ENCODE measurements at regions not wholly inside any gene's neighbourhood (a gene's known extent, or its start where the extent isn't known, plus 50 kb on each side); places are given as distances from the start of the nearest gene placed in this dataset.

DNA sequence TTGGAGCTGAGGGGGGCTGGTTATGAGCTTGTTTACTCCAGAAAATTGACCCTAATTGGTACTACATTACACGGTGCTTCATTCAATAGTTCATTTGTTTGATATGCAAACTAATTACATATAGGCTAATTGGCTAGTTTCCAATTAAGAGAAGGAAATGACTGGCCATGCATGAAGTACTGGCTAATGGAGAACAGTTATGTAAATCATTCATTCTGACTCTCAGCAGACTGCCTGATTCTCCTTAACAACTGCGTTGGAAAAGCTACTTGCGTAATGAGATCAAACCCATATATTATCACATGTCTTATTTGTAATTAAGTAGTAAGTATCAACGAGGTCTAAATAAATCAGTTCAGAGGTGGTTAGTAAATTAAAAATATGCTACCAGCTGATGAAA lies 81.8 kb upstream of the CTTNBP2 start:
- POLR2A ChIA-PET, result no interaction called here
- Mint-ChIP-seq H3K36me3 (ENCODE audit: low read depth) (no peaks in the 10 kb centered on the region), H3K27me3 (ENCODE audit: low read depth) (no peaks in the 10 kb centered on the region), H3K27ac (no peak overlapping the region), H3K4me3 (no peak overlapping the region), H3K4me1 (ENCODE audit: low read depth) (no peaks in the 10 kb centered on the region), H3K9me3 (ENCODE audit: insufficient read depth) (no peaks in the 10 kb centered on the region)
- CTCF ChIA-PET, result no interaction called here
- ATAC-seq, result no peak
- no peak for DNase-seq

DNA sequence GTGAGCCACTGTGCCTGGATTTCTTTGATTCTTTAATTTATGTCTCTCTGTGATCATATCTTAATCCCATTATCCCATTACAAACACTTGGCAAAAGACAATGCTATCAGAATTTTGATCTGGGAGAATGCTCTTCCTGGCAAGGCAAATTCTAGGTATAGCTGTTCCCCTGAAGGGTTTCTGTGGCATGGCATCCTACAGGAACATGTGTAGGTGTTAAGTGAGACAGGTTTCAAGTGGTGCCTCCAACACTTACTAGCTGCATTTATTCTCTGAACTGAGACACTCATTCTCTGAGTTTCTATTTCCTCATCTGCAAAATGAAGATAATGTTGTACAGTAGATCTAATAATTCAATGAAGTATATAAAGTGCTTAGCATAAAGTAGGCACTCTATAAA lies 87.1 kb upstream of the CTTNBP2 start:
- no peaks in the 10 kb centered on the region for H3K4me1 Mint-ChIP-seq (ENCODE audit: low read depth)
- H3K27me3 Mint-ChIP-seq (ENCODE audit: low read depth), result peaks cover 3% of the 10 kb centered on the region
- no peak for ATAC-seq
- POLR2A ChIA-PET, result no interaction called here
- H3K9me3 Mint-ChIP-seq (ENCODE audit: insufficient read depth), result no peaks in the 10 kb centered on the region
- CTCF ChIA-PET, result no interaction called here
- DNase-seq, result no peak
- H3K36me3 Mint-ChIP-seq (ENCODE audit: low read depth), result no peaks in the 10 kb centered on the region
- no peak overlapping the region for H3K27ac Mint-ChIP-seq
- H3K4me3 Mint-ChIP-seq, result no peak overlapping the region

DNA sequence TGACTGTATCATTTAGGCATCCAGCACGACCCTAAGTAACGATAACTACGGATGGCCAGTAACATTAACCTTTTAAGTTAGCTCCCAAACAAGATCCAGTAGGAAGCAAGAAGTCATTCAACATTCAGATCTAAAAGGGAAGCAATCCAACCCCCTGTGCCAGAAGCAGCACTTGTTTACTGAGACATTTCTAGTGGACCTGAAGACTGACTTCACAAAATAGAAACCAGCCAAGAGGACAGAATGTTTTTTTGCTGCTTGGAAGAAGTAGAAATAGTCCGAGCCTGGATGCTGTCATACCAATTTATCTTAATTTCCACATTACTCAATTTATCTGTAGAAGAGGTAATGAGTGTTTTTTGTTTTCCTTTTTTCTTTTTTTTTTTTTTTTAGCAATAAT lies 88.0 kb upstream of the CTTNBP2 start:
- DNase-seq (no peak), ATAC-seq (no peak)
- Mint-ChIP-seq H3K9me3 (ENCODE audit: insufficient read depth) (no peaks in the 10 kb centered on the region), H3K4me3 (no peak overlapping the region), H3K36me3 (ENCODE audit: low read depth) (no peaks in the 10 kb centered on the region), H3K4me1 (ENCODE audit: low read depth) (no peaks in the 10 kb centered on the region), H3K27ac (no peak overlapping the region), H3K27me3 (ENCODE audit: low read depth) (peaks cover 3% of the 10 kb centered on the region)
- ChIA-PET CTCF (no interaction called here), POLR2A (no interaction called here)

DNA sequence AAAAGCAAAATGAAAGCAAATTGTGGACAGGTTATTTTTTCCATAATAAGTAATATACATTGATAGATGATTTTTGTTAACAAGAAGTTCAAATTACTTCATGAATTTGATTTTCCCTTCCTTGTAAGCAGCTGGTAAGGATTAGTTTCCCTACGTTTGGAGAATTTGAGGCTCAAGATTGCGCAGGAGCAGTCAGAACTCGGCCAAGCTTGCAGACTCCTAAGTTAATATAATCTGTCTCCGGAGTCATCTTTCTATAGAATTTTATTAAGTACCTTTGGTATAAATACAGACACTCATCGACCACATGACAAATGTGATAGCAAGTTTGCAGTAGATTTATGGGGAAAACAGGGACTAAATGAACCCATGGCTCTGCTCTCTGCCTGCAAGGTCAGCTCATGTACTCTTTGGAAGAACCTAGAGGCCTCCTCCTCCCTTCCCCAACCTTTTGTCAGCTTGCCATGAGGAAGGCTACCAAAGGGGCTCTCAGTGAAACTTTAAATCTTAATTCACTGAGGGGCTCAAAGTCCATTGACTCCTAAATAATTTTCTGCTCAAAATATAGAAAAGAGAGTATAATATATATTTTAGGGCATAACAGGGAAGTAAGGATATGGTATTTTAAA lies 89.2 kb upstream of the CTTNBP2 start:
- H3K4me3 Mint-ChIP-seq, result no peak overlapping the region
- H3K9me3 Mint-ChIP-seq (ENCODE audit: insufficient read depth), result no peaks in the 10 kb centered on the region
- no peak for DNase-seq
- ATAC-seq, result no peak
- H3K27me3 Mint-ChIP-seq (ENCODE audit: low read depth), result peaks cover 3% of the 10 kb centered on the region
- CTCF ChIA-PET, result no interaction called here
- no peaks in the 10 kb centered on the region for H3K36me3 Mint-ChIP-seq (ENCODE audit: low read depth)
- POLR2A ChIA-PET, result no interaction called here
- no peaks in the 10 kb centered on the region for H3K4me1 Mint-ChIP-seq (ENCODE audit: low read depth)
- no peak overlapping the region for H3K27ac Mint-ChIP-seq

DNA sequence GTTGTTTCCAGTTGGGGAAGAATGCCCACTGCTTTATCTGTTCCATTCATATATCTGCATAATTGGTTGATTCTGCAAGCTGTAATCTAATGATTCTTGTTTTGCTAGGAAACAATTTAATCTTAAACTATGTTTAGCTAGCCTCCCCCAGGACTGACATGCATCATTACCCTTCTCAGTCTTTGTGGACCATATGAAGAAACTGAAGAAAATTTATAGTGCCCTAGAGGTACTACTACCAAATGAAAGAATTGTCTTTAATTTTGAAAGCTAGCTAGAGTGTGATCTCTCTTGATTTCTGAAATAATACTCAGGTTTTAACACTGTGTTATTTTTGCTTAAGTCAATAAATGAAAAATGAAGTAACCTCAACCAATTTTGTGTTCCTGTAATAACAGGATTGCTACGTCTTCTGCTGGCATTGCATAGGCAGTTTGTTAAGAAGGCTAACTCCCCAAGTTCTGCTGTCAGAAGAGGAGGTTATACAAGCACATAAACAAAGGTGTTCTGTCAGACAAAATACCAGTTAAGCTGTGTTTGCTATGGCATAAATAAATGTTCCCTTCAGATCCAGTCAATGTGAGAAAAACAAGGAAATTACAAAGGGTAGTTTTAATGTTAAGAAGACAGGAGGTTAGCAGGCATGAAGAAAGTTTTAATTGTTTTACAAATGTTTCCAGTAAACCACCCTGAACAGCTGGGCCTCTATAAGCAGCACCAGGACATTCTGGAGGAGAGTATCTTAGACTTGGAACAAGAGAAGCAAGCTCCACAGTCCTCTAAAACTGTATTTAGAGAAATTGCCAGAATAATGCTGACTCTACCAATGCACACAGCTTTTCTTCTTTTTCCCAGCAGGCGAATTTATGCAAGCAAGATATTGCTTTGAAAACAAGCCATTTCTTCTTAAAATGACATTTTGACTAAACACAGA lies 90.3 kb upstream of the CTTNBP2 start:
- DNase-seq (no peak), ATAC-seq (no peak)
- ChIA-PET CTCF (no interaction called here), POLR2A (no interaction called here)
- H3K27me3 Mint-ChIP-seq (ENCODE audit: low read depth), result peaks cover 3% of the 10 kb centered on the region
- no peaks in the 10 kb centered on the region for H3K9me3 Mint-ChIP-seq (ENCODE audit: insufficient read depth)
- H3K36me3 Mint-ChIP-seq (ENCODE audit: low read depth), result no peaks in the 10 kb centered on the region
- no peak overlapping the region for H3K27ac Mint-ChIP-seq
- H3K4me1 Mint-ChIP-seq (ENCODE audit: low read depth), result no peaks in the 10 kb centered on the region
- no peak overlapping the region for H3K4me3 Mint-ChIP-seq

DNA sequence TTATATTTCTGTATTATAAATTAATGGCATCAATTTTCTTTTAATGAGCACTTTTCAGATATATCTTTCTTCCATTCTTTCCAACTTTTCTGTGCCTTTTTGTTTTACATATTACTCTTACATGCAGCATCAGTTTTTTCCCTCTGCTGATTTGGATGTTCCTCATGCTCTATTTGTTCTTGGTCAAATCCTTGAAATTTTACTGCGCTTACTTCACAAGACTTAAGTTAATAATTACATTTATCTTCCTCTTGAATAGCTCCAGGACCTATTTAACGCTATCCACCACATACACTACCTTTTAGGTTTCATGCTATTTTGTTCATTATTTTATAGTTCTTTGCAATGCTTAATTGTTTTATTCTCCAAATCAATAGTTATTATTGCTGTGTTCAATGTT lies 97.6 kb upstream of the CTTNBP2 start:
- no peak for ATAC-seq
- ChIA-PET CTCF (no interaction called here), POLR2A (no interaction called here)
- Mint-ChIP-seq H3K4me1 (ENCODE audit: low read depth) (no peaks in the 10 kb centered on the region), H3K27me3 (ENCODE audit: low read depth) (no peaks in the 10 kb centered on the region), H3K4me3 (no peak overlapping the region), H3K36me3 (ENCODE audit: low read depth) (no peaks in the 10 kb centered on the region), H3K9me3 (ENCODE audit: insufficient read depth) (no peaks in the 10 kb centered on the region), H3K27ac (no peak overlapping the region)
- no peak for DNase-seq

DNA sequence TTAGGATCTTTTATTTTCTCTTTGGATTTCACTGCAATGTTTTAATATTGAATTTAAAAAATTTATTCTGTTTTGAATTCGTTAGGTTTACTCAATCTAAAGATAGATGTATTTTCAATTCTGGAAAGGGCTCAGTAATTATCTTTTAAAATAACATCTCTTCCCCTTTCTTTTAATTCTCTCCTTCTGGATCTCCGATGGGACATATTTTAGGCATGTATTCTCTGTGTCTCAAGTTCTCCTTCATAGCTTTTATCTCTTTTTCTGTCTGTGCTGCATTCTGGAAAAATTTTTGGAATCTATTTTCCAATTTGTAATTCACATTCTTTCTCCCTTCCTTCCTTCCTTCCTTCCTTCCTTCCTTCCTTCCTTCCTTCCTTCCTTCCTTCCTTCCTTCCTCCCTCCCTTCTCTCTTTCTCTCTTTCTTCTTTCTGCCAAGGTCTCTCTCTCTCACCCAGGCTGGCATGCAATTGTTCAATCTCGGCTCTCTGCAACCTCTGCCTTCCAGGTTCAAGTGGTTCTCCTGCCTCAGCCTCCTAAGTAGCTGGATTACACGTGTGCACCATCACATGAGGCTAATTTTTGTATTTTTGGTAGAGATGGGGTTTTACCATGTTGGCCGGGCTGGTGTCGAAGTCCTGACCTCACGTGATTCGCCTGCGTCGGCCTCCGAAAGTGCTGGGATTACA lies 98.5 kb upstream of the CTTNBP2 start:
- H3K9me3 Mint-ChIP-seq (ENCODE audit: insufficient read depth), result no peaks in the 10 kb centered on the region
- ChIA-PET POLR2A (no interaction called here), CTCF (no interaction called here)
- no peak overlapping the region for H3K4me3 Mint-ChIP-seq
- no peaks in the 10 kb centered on the region for H3K36me3 Mint-ChIP-seq (ENCODE audit: low read depth)
- DNase-seq, result no peak
- no peaks in the 10 kb centered on the region for H3K27me3 Mint-ChIP-seq (ENCODE audit: low read depth)
- H3K4me1 Mint-ChIP-seq (ENCODE audit: low read depth), result no peaks in the 10 kb centered on the region
- no peak for ATAC-seq
- H3K27ac Mint-ChIP-seq, result no peak overlapping the region

DNA sequence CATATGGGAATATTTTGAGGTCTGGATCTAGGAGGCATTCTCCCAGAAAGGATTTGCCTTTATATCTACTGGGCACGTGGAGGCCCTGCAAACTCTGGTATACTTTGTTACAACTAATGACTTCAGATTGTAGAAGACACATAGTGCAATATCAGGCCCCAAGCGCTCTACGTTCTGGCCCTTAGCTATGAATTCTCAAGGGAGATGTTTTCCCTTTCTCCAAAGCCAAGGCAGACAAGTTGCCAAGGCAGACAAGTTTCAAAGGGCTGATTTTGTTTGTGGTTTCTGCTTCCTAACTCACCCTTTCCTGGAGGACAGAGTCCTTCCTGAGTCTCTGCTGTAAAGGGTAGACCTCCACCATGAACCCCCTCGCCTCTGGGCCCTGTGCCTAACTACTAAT lies 99.4 kb upstream of the CTTNBP2 start:
- Mint-ChIP-seq H3K27ac (no peak overlapping the region), H3K9me3 (ENCODE audit: insufficient read depth) (no peaks in the 10 kb centered on the region), H3K27me3 (ENCODE audit: low read depth) (no peaks in the 10 kb centered on the region), H3K4me3 (no peak overlapping the region), H3K4me1 (ENCODE audit: low read depth) (no peaks in the 10 kb centered on the region), H3K36me3 (ENCODE audit: low read depth) (no peaks in the 10 kb centered on the region)
- DNase-seq, result no peak
- ChIA-PET CTCF (no interaction called here), POLR2A (no interaction called here)
- no peak for ATAC-seq

DNA sequence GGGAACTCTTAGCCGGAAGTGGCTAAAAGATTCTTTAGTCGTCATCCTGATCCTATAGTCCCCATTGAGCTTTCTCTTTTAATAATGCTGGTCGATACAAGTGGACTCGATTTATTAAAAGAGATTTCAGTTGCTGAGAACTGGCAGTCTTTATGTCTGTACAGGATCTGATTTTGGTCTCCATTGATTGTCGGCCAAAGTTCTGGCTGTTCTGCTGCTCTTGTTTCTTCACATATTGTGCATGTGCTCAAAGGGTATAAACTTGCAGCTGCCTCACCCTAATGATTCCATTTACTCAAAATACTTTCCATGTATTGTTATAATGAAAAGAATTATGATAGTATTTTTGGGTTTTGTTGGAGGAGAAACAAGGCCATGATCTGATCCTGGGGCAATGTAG lies 100.7 kb upstream of the CTTNBP2 start:
- H3K4me1 Mint-ChIP-seq (ENCODE audit: low read depth), result no peaks in the 10 kb centered on the region
- ATAC-seq, result no peak
- POLR2A ChIA-PET, result no interaction called here
- CTCF ChIA-PET, result no interaction called here
- no peak for DNase-seq
- no peaks in the 10 kb centered on the region for H3K27me3 Mint-ChIP-seq (ENCODE audit: low read depth)
- no peak overlapping the region for H3K27ac Mint-ChIP-seq
- no peaks in the 10 kb centered on the region for H3K9me3 Mint-ChIP-seq (ENCODE audit: insufficient read depth)
- no peaks in the 10 kb centered on the region for H3K36me3 Mint-ChIP-seq (ENCODE audit: low read depth)
- no peak overlapping the region for H3K4me3 Mint-ChIP-seq

DNA sequence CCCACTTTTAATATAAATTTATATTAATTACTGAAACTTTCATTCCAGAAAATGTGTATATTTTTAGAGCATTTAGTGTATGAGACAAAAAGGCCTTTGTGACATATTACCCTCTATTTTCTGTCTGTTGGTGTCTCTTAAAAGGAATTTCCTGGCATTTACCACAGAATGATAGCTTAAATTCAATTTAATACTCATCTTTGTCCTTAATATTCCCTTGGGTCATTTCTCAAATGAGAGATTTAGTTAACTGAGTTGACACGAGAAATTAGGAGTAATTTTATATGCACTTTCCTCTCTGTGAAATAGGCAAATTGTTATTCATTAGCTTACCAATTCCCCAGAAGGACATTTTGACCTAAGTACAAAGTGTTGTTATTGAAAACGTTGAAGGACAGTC lies 101.7 kb upstream of the CTTNBP2 start:
- POLR2A ChIA-PET, result no interaction called here
- Mint-ChIP-seq H3K4me3 (no peak overlapping the region), H3K36me3 (ENCODE audit: low read depth) (no peaks in the 10 kb centered on the region), H3K27me3 (ENCODE audit: low read depth) (no peaks in the 10 kb centered on the region), H3K9me3 (ENCODE audit: insufficient read depth) (no peaks in the 10 kb centered on the region), H3K27ac (no peak overlapping the region), H3K4me1 (ENCODE audit: low read depth) (no peaks in the 10 kb centered on the region)
- DNase-seq, result no peak
- ATAC-seq, result no peak
- CTCF ChIA-PET, result no interaction called here

DNA sequence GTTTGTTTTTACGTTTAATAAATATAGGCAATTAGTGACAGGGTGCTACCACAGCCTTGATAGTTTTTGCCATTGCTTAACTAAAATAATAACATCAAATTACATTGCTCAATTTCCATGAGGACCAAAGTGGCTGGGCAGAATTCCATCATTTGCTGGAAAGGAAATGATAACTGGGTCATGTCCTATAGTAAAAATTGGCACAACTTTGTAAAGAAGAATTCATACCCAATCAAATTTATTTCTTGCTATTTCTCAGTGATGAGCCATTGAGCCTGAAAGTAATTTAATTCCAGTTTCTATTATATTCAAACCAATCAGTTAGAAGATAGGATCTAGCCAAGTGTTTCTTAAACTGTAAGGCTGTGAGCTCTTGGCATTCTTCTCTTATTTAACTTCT lies 102.2 kb upstream of the CTTNBP2 start:
- no peak for DNase-seq
- no peak for ATAC-seq
- Mint-ChIP-seq H3K27me3 (ENCODE audit: low read depth) (no peaks in the 10 kb centered on the region), H3K36me3 (ENCODE audit: low read depth) (no peaks in the 10 kb centered on the region), H3K9me3 (ENCODE audit: insufficient read depth) (no peaks in the 10 kb centered on the region), H3K4me1 (ENCODE audit: low read depth) (no peaks in the 10 kb centered on the region), H3K27ac (no peak overlapping the region), H3K4me3 (no peak overlapping the region)
- ChIA-PET CTCF (no interaction called here), POLR2A (no interaction called here)

DNA sequence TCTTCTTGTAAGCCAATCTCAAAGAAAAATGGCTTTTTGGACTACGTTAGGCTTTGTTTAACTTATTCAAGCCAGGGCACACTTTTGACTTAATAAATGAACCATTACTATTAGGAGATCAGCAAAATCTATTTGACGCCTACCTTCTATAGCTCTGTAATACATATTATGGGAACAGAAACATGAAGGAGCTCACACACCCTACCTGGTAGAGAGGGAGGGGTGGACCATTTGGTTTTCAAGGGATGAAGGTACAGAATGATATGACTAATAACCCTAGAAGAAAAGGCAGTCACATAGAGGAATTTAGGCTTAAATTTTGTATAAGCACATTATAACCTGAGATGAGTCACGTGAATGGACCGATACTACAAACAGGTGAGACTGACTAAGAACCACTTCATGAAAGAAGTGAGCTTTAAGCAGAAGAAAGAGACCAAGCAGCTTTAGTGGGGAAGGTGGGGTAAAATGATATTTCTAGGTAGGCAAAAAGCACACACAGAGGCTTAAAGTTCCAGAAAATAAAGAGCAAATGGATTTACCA lies 106.8 kb upstream of the CTTNBP2 start:
- no peaks in the 10 kb centered on the region for H3K9me3 Mint-ChIP-seq (ENCODE audit: insufficient read depth)
- H3K4me3 Mint-ChIP-seq, result no peak overlapping the region
- CTCF ChIA-PET, result no interaction called here
- H3K27ac Mint-ChIP-seq, result no peak overlapping the region
- DNase-seq (no peak), ATAC-seq (no peak)
- H3K27me3 Mint-ChIP-seq (ENCODE audit: low read depth), result no peaks in the 10 kb centered on the region
- POLR2A ChIA-PET, result no interaction called here
- no peaks in the 10 kb centered on the region for H3K36me3 Mint-ChIP-seq (ENCODE audit: low read depth)
- H3K4me1 Mint-ChIP-seq (ENCODE audit: low read depth), result no peaks in the 10 kb centered on the region

All from activated CD8-positive, alpha-beta T cell treated with anti-CD3 and anti-CD28 coated beads, Interleukin-2, amount 10 ng/mL, durations not matched to agents 7 days and 5 days (primary cell).